ENCODE measurements at regions not wholly inside any gene's neighbourhood (a gene's known extent, or its start where the extent isn't known, plus 50 kb on each side); places are given as distances from the start of the nearest gene placed in this dataset.
A peak's percentile ranks its signal among the peaks of the same experiment; 100 is the strongest.

DNA sequence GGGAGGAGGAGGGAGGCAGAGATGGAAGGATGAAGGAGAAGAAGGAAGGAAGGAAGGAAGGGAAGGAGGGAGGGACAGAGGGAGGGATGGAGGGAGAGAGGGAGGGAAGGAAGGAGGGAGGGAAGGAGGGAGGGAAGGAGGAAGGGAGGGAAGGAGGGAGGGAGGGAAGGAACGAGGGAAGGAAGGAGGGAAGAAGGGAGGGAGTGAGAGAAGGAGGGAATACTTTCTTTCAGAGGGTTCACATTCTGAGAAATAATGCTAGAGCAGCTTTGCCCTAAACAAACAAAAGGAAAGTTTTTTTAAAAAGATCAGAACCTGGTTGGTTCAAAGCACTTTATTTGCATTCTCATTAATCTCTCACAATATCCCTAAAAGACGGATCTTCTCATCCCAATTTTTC, 96.1 kb upstream of the NXT1 start:
- ATAC-seq (no peak), DNase-seq (no peak)
- H3K27me3 ChIP-seq (ENCODE audit: control insufficient read depth in 2 of 2, insufficient read depth in 2 of 2, low read length in 2 of 2): no peaks in the 10 kb centered on the region
- CTCF ChIA-PET: no interaction called here
- H3K36me3 ChIP-seq (ENCODE audit: control insufficient read depth in 2 of 3, insufficient read depth in 3 of 3, low read length in 3 of 3): no peaks in the 10 kb centered on the region
- H3K27ac Mint-ChIP-seq: no peak overlapping the region
- H3K4me3 Mint-ChIP-seq: no peak overlapping the region
- H3K27me3 Mint-ChIP-seq: peaks cover 0 to 41% (median 17%) of the 10 kb centered on the region in 5 donors
- peaks cover 0 to 4% (median 0%) of the 10 kb centered on the region in 7 donors for H3K4me1 Mint-ChIP-seq
- POLR2A ChIA-PET: no interaction called here
- no peak overlapping the region for H3K4me3 ChIP-seq (ENCODE audit: low read length)
- no peak overlapping the region for H3K27ac ChIP-seq (ENCODE audit: low read depth, low read length)
- no peaks in the 10 kb centered on the region for H3K9me3 Mint-ChIP-seq
- no peaks in the 10 kb centered on the region for H3K36me3 Mint-ChIP-seq
- H3K9me3 ChIP-seq (ENCODE audit: control insufficient read depth in 2 of 3, low read length in 3 of 3): no peaks in the 10 kb centered on the region
- intact Hi-C loops (cut with micrococcal nuclease): no loop called here
- H3K4me1 ChIP-seq (ENCODE audit: control insufficient read depth in 2 of 2, insufficient read depth in 2 of 2, low read length in 2 of 2): no peaks in the 10 kb centered on the region

DNA sequence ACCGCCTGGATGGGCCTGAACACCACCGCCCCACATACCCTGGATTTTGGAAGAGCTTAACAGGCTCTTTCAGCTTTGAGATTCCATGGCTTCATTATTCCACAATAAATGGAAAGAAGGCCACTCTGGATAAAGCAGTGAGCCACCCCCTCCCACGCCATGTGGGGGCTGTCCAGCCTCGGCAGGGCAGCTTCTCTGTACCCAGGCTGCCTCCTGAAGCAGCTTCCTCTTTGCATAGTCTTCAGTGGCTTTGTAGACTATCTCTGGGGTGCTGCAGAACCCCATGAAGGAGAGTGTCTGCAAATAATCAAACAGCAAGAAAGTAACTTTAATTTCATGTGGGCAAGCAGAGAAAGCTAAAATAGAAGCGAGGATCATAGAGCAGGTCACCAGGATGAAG, 96.6 kb upstream of the NXT1 start:
- no peaks in the 10 kb centered on the region for H3K36me3 ChIP-seq (ENCODE audit: control insufficient read depth in 2 of 3, insufficient read depth in 3 of 3, low read length in 3 of 3)
- DNase-seq (no peak), ATAC-seq (no peak)
- no peaks in the 10 kb centered on the region for H3K4me1 ChIP-seq (ENCODE audit: control insufficient read depth in 2 of 2, insufficient read depth in 2 of 2, low read length in 2 of 2)
- Mint-ChIP-seq H3K27me3 (peaks cover 0 to 42% (median 18%) of the 10 kb centered on the region in 5 donors), H3K36me3 (no peaks in the 10 kb centered on the region), H3K4me3 (no peak overlapping the region), H3K27ac (no peak overlapping the region), H3K4me1 (peaks cover 0 to 4% (median 0%) of the 10 kb centered on the region in 7 donors), H3K9me3 (no peaks in the 10 kb centered on the region)
- CTCF ChIA-PET: no interaction called here
- H3K9me3 ChIP-seq (ENCODE audit: control insufficient read depth in 2 of 3, low read length in 3 of 3): no peaks in the 10 kb centered on the region
- POLR2A ChIA-PET: no interaction called here
- H3K4me3 ChIP-seq (ENCODE audit: low read length): no peak overlapping the region
- H3K27ac ChIP-seq (ENCODE audit: low read depth, low read length): no peak overlapping the region
- intact Hi-C loops (cut with micrococcal nuclease): no loop called here
- H3K27me3 ChIP-seq (ENCODE audit: control insufficient read depth in 2 of 2, insufficient read depth in 2 of 2, low read length in 2 of 2): no peaks in the 10 kb centered on the region

DNA sequence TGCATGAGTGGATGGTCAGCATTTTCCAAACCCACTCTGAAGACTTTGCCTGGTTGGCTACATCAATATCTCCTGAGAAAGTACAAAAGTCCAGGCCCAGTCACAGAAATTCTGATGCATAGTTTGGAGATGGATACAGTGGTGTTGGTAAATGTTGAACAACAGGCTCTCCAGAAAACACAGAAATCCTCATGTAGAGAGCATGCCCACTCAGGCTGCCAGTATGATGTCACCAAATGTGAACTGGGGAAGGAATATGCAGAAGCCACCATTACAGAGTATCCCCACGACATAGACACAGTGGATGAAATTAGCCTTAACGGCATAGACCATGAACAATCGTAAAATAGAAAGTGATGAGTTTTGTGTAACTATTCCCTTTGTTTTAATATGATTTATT, 97.1 kb upstream of the NXT1 start:
- intact Hi-C loops (cut with micrococcal nuclease): no loop called here
- Histone ChIP-seq H3K4me3 (ENCODE audit: low read length) (no peak overlapping the region), H3K27me3 (ENCODE audit: control insufficient read depth in 2 of 2, insufficient read depth in 2 of 2, low read length in 2 of 2) (no peaks in the 10 kb centered on the region), H3K36me3 (ENCODE audit: control insufficient read depth in 2 of 3, insufficient read depth in 3 of 3, low read length in 3 of 3) (no peaks in the 10 kb centered on the region), H3K9me3 (ENCODE audit: control insufficient read depth in 2 of 3, low read length in 3 of 3) (no peaks in the 10 kb centered on the region), H3K27ac (ENCODE audit: low read depth, low read length) (no peak overlapping the region), H3K4me1 (ENCODE audit: control insufficient read depth in 2 of 2, insufficient read depth in 2 of 2, low read length in 2 of 2) (no peaks in the 10 kb centered on the region)
- ChIA-PET CTCF (no interaction called here), POLR2A (no interaction called here)
- no peaks in the 10 kb centered on the region for H3K36me3 Mint-ChIP-seq
- no peak overlapping the region for H3K27ac Mint-ChIP-seq
- ATAC-seq (no peak), DNase-seq (no peak)
- peaks cover 0 to 4% (median 0%) of the 10 kb centered on the region in 7 donors for H3K4me1 Mint-ChIP-seq
- no peak overlapping the region for H3K4me3 Mint-ChIP-seq
- peaks cover 0 to 42% (median 18%) of the 10 kb centered on the region in 5 donors for H3K27me3 Mint-ChIP-seq
- no peaks in the 10 kb centered on the region for H3K9me3 Mint-ChIP-seq

DNA sequence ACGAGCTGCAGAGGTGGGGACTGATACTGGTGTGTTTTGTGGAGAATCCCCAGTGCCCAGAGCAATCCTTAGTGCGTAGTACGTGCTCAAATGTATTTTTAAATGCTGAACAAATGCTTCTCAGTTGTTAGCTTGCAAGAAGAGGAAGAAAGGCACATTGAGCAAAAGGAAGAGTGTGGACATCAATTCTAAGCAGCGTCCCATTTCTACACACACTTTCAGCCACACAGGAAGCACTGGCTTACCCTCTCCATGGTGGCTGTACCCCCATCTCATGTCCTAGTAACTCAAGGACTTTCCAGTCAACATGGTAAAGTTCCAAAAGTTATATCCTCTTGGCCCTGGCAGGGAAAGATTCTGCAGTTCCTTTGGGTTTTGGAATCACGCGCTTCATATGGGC, 98.8 kb upstream of the NXT1 start:
- H3K9me3 Mint-ChIP-seq: no peaks in the 10 kb centered on the region
- no peak overlapping the region for H3K4me3 ChIP-seq (ENCODE audit: low read length)
- intact Hi-C loops (cut with micrococcal nuclease): no loop called here
- H3K36me3 ChIP-seq (ENCODE audit: control insufficient read depth in 2 of 3, insufficient read depth in 3 of 3, low read length in 3 of 3): no peaks in the 10 kb centered on the region
- no peaks in the 10 kb centered on the region for H3K36me3 Mint-ChIP-seq
- no peaks in the 10 kb centered on the region for H3K4me1 ChIP-seq (ENCODE audit: control insufficient read depth in 2 of 2, insufficient read depth in 2 of 2, low read length in 2 of 2)
- H3K27ac Mint-ChIP-seq: no peak overlapping the region
- H3K4me1 Mint-ChIP-seq: peaks cover 0 to 4% (median 0%) of the 10 kb centered on the region in 7 donors
- CTCF ChIA-PET: no interaction called here
- no peaks in the 10 kb centered on the region for H3K9me3 ChIP-seq (ENCODE audit: control insufficient read depth in 2 of 3, low read length in 3 of 3)
- POLR2A ChIA-PET: no interaction called here
- ATAC-seq: no peak
- peaks cover 0 to 42% (median 18%) of the 10 kb centered on the region in 5 donors for H3K27me3 Mint-ChIP-seq
- no peak overlapping the region for H3K27ac ChIP-seq (ENCODE audit: low read depth, low read length)
- no peaks in the 10 kb centered on the region for H3K27me3 ChIP-seq (ENCODE audit: control insufficient read depth in 2 of 2, insufficient read depth in 2 of 2, low read length in 2 of 2)
- peak overlapping the region in 1 of 10 donors; percentile 20 for H3K4me3 Mint-ChIP-seq
- no peak for DNase-seq

DNA sequence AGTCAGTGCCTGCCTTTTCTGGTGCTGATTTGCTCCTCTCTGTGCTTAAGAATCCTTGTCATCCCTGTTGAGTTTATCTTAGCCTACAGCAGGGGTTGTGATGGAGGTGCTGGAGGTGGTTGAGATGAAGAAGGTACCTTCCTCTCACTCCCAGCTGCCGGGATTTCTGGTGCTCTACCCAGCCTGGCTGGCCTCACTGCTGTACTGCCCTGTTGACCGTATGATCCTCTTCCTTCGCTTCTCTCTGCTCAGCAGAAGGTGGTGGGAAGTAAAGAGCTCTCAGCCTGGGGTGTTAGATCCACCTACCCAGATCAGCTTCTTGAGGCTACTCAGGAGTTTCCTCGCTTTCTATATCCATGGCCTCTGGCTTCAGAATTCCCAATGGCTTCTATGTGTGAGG, 101.0 kb upstream of the NXT1 start:
- no peak overlapping the region for H3K27ac ChIP-seq (ENCODE audit: low read depth, low read length)
- H3K27me3 ChIP-seq (ENCODE audit: control insufficient read depth in 2 of 2, insufficient read depth in 2 of 2, low read length in 2 of 2): no peaks in the 10 kb centered on the region
- no peak overlapping the region for H3K4me3 ChIP-seq (ENCODE audit: low read length)
- H3K36me3 ChIP-seq (ENCODE audit: control insufficient read depth in 2 of 3, insufficient read depth in 3 of 3, low read length in 3 of 3): no peaks in the 10 kb centered on the region
- ATAC-seq: no peak
- Mint-ChIP-seq H3K4me3 (no peak overlapping the region), H3K36me3 (no peaks in the 10 kb centered on the region), H3K4me1 (peaks cover 0 to 6% (median 0%) of the 10 kb centered on the region in 7 donors), H3K27ac (peak overlapping the region in 1 of 9 donors; percentile 32), H3K9me3 (peaks cover 0 to 3% (median 0%) of the 10 kb centered on the region in 11 donors), H3K27me3 (peaks cover 0 to 39% (median 15%) of the 10 kb centered on the region in 5 donors)
- POLR2A ChIA-PET: no interaction called here
- intact Hi-C loops (cut with micrococcal nuclease): no loop called here
- no peak for DNase-seq
- CTCF ChIA-PET: no interaction called here
- H3K4me1 ChIP-seq (ENCODE audit: control insufficient read depth in 2 of 2, insufficient read depth in 2 of 2, low read length in 2 of 2): no peaks in the 10 kb centered on the region
- no peaks in the 10 kb centered on the region for H3K9me3 ChIP-seq (ENCODE audit: control insufficient read depth in 2 of 3, low read length in 3 of 3)

DNA sequence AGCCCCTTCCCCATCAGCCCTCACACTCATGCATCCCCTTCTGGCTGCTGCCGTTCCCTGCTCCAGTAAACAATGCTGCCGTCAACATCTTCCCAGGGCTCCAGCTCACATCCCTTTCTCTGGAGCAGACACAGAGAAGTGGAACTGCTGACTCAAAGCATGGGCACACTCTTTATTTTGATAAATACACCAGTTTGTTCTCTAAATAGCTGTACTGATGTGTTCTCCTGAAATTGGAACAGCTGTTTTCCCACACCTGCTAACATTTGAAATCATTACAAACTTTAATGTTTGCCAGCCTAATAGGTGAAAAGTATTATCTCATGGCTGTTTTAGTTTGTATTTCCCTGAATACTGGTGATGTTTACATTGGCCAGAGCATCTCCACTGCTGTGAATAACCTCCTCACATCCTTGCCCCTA, 102.1 kb upstream of the NXT1 start:
- no peak for ATAC-seq
- POLR2A ChIA-PET: no interaction called here

DNA sequence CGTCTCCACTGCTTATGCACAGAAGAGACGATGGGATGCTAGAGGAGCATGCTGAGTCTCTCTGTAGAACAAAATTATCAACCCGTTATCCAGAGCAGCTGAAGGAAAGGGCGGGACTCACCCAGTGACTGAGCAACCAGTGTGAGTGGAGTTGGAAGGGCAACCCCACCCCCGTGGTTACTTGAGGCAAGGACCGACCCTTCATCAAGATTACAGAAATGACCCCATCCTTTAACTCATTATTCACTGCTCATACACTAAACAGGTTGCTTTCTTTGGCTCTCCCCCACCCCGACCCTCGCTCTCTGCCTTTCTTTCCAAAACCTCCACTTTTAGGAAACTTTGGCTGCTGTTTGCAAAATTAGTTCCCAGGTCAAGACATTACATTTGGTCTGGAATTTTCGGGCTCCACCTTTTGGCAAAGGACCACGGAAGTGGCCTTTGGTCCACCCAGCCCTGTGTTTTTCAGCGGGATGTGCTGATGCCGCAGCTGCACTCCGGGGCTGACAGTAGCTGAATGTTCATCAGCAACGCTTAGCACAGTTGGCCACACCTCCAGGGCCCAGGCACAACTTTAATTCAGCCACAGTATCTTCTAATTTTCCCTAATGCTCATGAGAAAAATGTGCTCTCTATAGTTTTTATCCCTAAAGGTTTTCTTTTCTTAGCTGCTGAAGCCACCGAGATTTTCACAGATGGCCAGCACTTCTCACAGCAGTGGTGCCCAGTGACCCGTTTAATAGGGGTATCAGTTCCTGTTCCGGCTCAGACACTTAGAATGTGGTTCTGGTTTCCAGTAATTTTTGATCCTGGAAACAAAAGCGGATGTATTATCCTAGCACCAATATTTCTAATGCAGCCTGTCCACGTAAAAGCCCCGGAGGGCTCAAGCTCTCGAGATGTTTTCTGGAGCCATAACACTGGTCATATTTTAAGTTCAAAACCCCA, 103.6 kb upstream of the NXT1 start:
- peaks cover 0 to 29% (median 8%) of the 10 kb centered on the region in 5 donors for H3K27me3 Mint-ChIP-seq
- Histone ChIP-seq H3K36me3 (ENCODE audit: control insufficient read depth in 2 of 3, insufficient read depth in 3 of 3, low read length in 3 of 3) (no peaks in the 10 kb centered on the region), H3K27ac (ENCODE audit: low read depth, low read length) (no peak overlapping the region), H3K9me3 (ENCODE audit: control insufficient read depth in 2 of 3, low read length in 3 of 3) (no peaks in the 10 kb centered on the region), H3K4me1 (ENCODE audit: control insufficient read depth in 2 of 2, insufficient read depth in 2 of 2, low read length in 2 of 2) (no peaks in the 10 kb centered on the region), H3K27me3 (ENCODE audit: control insufficient read depth in 2 of 2, insufficient read depth in 2 of 2, low read length in 2 of 2) (no peaks in the 10 kb centered on the region), H3K4me3 (ENCODE audit: low read length) (no peak overlapping the region)
- no peak for DNase-seq
- H3K4me3 Mint-ChIP-seq: no peak overlapping the region
- H3K36me3 Mint-ChIP-seq: no peaks in the 10 kb centered on the region
- POLR2A ChIA-PET: no interaction called here
- intact Hi-C loops (cut with micrococcal nuclease): no loop called here
- CTCF ChIA-PET: no interaction called here
- H3K4me1 Mint-ChIP-seq: peaks cover 0 to 6% (median 0%) of the 10 kb centered on the region in 7 donors
- H3K9me3 Mint-ChIP-seq: peaks cover 0 to 7% (median 0%) of the 10 kb centered on the region in 11 donors
- ATAC-seq: no peak
- no peak overlapping the region for H3K27ac Mint-ChIP-seq

More for the DNA sequence above, 102.1 kb upstream of the NXT1 start:
- Mint-ChIP-seq H3K27ac (no peak overlapping the region), H3K27me3 (peaks cover 0 to 33% (median 10%) of the 10 kb centered on the region in 5 donors), H3K9me3 (peaks cover 0 to 3% (median 0%) of the 10 kb centered on the region in 11 donors), H3K4me3 (no peak overlapping the region), H3K36me3 (no peaks in the 10 kb centered on the region), H3K4me1 (peaks cover 0 to 6% (median 0%) of the 10 kb centered on the region in 7 donors)
- H3K4me3 ChIP-seq (ENCODE audit: low read length): no peak overlapping the region
- no peak overlapping the region for H3K27ac ChIP-seq (ENCODE audit: low read depth, low read length)
- intact Hi-C loops (cut with micrococcal nuclease): no loop called here
- no peaks in the 10 kb centered on the region for H3K4me1 ChIP-seq (ENCODE audit: control insufficient read depth in 2 of 2, insufficient read depth in 2 of 2, low read length in 2 of 2)
- H3K36me3 ChIP-seq (ENCODE audit: control insufficient read depth in 2 of 3, insufficient read depth in 3 of 3, low read length in 3 of 3): no peaks in the 10 kb centered on the region
- H3K27me3 ChIP-seq (ENCODE audit: control insufficient read depth in 2 of 2, insufficient read depth in 2 of 2, low read length in 2 of 2): no peaks in the 10 kb centered on the region
- CTCF ChIA-PET: no interaction called here
- no peaks in the 10 kb centered on the region for H3K9me3 ChIP-seq (ENCODE audit: control insufficient read depth in 2 of 3, low read length in 3 of 3)
- DNase-seq: no peak
